NCI-H128 (cell line): ENCODE measurements at regions not wholly inside any gene's neighbourhood (a gene's known extent, or its start where the extent isn't known, plus 50 kb on each side); places are given as distances from the start of the nearest gene placed in this dataset.

Experiments used
- DNase-seq: peaks from one replicate; lab custom pipeline; 2025; ENCODE audit not compliant: unreplicated experiment; lab: John Stamatoyannopoulos, UW

DNA sequence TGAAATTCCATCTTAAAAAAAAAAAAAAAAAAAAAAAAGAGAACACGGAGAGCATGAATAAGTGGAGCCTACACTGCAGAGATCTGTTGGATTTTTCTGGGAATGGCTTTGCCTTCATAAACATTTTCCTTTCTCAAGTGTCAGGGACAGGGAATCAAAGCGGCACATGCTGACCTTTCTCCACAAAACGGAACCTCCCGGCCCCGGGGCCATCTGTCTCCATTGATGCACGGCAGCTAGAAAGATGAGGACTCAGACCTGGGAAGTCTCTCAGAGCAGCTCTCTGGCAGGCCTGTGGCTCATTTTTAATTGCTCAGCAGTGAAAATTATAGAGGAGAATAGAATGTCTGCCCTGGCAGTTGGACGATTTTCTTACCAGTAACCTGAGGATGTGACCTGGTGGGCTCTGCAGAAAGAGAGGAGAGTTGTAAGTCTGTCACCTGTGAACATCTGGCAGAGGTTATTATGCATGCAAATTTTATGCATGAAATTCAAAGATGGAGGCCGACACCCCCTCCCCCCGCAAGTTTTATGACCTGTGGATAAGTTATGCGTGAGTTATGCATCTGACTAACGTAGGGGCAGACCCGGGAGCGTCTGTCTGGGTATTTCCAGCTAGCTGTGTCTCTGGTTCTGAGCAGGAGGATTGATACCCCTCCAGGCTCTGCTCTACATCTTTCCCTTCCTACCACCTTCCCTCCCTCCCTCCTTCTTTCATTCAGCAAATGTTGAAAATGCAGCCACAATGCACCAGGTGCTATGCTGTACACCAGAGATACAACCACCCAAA lies 352.5 kb downstream of the CDH26 start:
- no peak for DNase-seq

DNA sequence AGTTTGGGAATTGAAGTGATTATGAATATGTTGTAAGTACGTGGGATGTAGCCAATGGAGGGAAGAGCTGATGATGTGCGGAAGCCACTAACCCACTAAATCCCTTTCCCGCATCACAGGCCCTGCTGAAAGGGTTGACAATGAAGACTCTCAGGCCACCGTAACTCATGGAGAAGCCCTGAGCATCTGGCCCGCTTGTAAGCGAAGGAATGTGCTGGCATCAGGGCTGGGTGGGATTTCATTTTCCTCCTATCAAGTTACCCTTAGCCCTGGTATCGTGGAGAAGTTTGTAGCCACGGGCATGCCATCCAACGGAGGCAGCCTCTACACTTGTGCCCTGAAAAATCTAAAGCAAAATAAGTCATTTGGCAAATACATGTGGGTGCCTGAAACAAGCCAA lies 355.0 kb downstream of the CDH26 start:
- no peak for DNase-seq

GRCh38 chr20:60313614-60314013 lies 355.4 kb downstream of the CDH26 start:
- DNase-seq, result no peak

GRCh38 chr20:60314727-60315126 lies 356.5 kb downstream of the CDH26 start:
- no peak for DNase-seq

- DNase-seq, result no peak
Measured at GRCh38 chr20:60316476-60317158, 358.4 kb downstream of the CDH26 start.

DNA sequence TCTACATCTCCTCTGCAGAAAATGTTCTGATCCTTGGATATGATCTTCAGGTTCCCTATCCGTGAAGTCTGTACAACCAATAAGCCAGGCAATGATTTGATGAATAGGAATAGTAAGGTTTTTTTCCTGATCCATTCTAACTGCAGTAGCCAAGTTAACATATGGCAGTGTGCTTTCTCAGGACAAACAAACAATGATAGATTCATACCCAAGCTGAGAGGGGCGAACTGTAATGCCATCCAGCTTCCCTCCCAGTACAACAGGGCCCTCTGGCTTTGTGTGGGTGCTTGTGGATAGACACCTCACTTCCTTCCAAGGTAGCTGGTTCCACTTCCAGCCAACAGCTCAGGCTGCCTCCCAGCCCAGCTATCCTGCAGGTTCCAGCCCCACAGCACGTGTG lies 359.2 kb downstream of the CDH26 start:
- DNase-seq, result no peak

- no peak for DNase-seq
Measured at GRCh38 chr20:60321601-60322000, 363.4 kb downstream of the CDH26 start.

- DNase-seq, result no peak
Measured at GRCh38 chr20:60326821-60327220, 368.6 kb downstream of the CDH26 start.

- DNase-seq, result no peak
Measured at GRCh38 chr20:60327971-60328660, 369.9 kb downstream of the CDH26 start.

GRCh38 chr20:60330461-60330860 lies 372.2 kb downstream of the CDH26 start:
- DNase-seq, result no peak

- no peak for DNase-seq
Measured at GRCh38 chr20:60331688-60332300, 373.6 kb downstream of the CDH26 start.

GRCh38 chr20:60332523-60332922 lies 374.3 kb downstream of the CDH26 start:
- no peak for DNase-seq

GRCh38 chr20:60334911-60335310 lies 376.7 kb downstream of the CDH26 start:
- DNase-seq, result no peak

GRCh38 chr20:60338556-60338955 lies 380.3 kb downstream of the CDH26 start:
- DNase-seq, result no peak

- DNase-seq, result no peak
Measured at GRCh38 chr20:60339738-60340137, 381.5 kb downstream of the CDH26 start.

- no peak for DNase-seq
Measured at GRCh38 chr20:60340232-60340631, 382.0 kb downstream of the CDH26 start.

DNA sequence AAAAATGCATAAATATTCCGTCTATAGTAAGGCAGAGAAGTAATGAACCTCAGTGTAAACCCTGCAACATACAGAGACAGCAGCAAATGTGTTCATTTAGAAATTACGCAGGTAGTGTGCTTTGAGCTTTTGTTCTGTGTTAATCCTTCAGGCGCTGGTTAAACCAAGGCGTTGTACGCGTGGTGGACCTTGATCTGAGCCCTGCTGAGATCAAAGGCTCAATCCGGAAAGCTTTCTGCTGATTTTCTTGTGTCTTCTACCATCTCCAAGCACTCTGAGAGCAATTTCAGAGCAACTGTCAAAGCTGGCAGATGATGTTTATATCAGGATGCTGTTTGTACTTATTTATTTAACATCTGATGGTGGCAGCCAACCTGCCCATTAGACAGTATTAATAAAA lies 382.8 kb downstream of the CDH26 start:
- no peak for DNase-seq

GRCh38 chr20:60345106-60345505 lies 386.9 kb downstream of the CDH26 start:
- no peak for DNase-seq

DNA sequence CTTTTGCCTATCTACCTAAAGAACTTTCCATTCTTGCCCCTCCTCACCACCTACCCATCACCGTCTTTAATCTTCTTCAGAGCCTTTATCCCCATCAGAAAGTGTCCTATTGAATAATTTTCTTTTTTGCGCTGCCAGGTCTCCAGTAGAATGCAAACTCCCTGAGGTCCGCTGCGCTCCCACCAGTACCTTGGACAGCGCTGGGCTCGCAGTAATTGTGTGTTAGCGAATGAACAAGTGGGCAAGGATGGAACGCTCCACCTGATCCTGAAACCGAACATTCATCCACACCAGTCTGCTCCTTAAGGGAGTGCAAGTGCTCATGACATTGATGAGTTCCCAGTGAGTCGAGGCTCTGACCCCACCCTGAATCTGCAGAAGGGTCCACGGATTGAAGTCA lies 391.2 kb downstream of the CDH26 start:
- DNase-seq, result no peak

DNA sequence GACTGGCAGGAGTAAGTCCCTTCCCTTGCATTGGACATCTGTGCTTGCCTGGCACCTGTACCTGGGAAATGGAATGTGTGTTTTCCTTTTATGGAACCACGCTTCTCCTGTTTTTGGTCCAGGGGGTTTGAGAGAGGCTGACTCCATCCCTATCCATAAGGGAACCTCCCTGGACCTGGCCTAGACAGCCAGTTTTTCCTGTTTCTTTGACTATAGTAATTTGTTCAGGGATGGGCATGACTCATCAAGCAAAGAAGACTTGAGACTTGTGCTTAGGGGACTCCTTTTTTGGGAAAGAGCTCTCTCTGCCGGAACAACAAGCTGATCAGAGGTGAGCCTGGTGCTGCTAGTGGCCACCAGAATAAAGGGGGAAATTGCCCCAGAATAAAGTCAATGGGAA lies 393.8 kb downstream of the CDH26 start:
- no peak for DNase-seq

- no peak for DNase-seq
Measured at GRCh38 chr20:60352596-60352995, 394.4 kb downstream of the CDH26 start.
